ENCODE measurements at regions not wholly inside any gene's neighbourhood (a gene's known extent, or its start where the extent isn't known, plus 50 kb on each side); places are given as distances from the start of the nearest gene placed in this dataset.

DNA sequence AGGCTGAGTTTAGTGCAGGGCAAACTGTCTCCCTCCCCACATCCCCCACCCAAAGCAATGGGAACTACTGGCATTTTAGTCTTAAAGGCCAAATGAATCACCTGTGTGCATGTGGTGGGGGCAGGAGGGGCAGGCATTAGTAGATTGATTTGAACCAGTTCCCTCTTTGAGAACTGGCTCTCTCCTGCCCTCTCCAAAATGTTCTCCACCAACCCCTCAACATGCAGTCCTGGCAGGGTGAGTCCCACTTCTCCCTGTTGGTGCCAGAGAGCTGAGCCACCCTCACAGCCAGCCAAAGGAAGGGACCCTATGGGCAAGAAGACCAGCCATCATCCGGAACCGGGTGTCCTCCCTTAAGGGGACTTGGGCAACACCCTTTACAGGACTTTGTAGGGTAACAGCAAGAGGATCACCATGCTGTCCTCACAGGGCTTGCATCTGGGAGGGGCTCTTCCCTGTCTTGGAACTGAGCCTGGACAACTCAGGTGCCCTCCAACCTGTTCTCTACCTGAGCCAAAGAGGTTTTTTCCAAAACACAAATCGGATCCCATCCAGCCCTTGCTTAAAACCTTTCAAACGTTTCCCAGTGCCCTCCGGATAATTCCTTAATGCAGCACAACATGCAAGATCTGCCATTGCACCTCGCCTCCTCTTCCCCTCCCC lies 80.6 kb downstream of the MRPL14 start:
- Mint-ChIP-seq H3K27ac (no peak overlapping the region), H3K4me1 (peaks cover 3% of the 10 kb centered on the region), H3K36me3 (ENCODE audit: low read depth) (no peaks in the 10 kb centered on the region), H3K4me3 (no peak overlapping the region), H3K27me3 (peaks cover 17% of the 10 kb centered on the region)
- no peak for ATAC-seq
- no peaks in the 10 kb centered on the region for H3K9me3 ChIP-seq (ENCODE audit: control insufficient read depth, low read length, poor library complexity, severe bottlenecking)
- DNase-seq, result no peak

DNA sequence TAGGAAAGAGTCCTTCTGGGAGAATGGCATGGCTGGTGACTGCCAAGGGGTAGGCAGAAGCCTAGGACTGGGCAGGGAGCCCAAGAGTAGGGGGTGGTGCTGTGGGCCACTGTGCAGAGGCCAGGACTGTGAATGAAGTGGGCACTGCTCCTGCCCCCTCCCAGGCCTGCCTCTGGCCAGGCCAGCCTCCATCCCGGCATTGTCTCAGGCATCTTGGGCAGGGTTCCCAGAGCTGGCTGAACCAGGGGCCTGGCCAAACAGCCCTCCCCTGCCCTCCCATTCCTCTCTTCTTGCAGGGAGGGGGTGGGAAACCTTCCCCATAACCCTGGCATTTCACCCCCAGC lies 81.6 kb downstream of the MRPL14 start:
- no peak for ATAC-seq

DNA sequence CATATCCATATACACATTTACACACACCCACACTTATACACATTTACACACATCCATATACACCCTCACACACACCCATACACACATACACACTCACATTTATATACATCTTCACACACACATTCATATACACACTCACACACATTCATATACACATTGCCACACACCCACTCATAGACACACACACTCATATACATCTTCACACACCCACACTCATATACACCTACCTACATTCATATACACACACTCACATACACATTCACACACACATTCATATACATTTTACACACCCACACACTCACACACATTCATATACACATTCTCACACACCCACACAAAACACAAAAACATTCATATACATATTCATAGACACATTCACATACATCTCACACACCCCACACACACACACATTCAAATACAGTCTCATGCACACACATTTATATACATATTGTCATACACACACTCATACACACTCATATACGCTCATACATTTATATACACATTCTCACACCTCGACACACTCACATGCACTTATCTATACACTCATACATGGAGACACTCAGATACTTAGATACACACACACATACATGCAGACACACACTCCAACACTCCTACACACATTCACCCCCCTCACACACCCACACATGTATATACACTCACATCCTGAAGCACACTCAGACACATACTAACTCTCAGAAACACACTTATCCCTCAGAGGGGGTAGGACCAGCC lies 82.1 kb downstream of the MRPL14 start:
- DNase-seq (no peak), ATAC-seq (no peak)
- peaks cover 3% of the 10 kb centered on the region for H3K4me1 Mint-ChIP-seq
- no peak overlapping the region for H3K4me3 Mint-ChIP-seq
- no peaks in the 10 kb centered on the region for H3K9me3 ChIP-seq (ENCODE audit: control insufficient read depth, low read length, poor library complexity, severe bottlenecking)
- H3K27me3 Mint-ChIP-seq, result peaks cover 17% of the 10 kb centered on the region
- no peaks in the 10 kb centered on the region for H3K36me3 Mint-ChIP-seq (ENCODE audit: low read depth)
- no peak overlapping the region for H3K27ac Mint-ChIP-seq

More for the DNA sequence above, 81.6 kb downstream of the MRPL14 start:
- DNase-seq, result no peak
- peaks cover 3% of the 10 kb centered on the region for H3K4me1 Mint-ChIP-seq
- H3K9me3 ChIP-seq (ENCODE audit: control insufficient read depth, low read length, poor library complexity, severe bottlenecking), result no peaks in the 10 kb centered on the region
- peaks cover 17% of the 10 kb centered on the region for H3K27me3 Mint-ChIP-seq
- H3K36me3 Mint-ChIP-seq (ENCODE audit: low read depth), result no peaks in the 10 kb centered on the region
- H3K27ac Mint-ChIP-seq, result no peak overlapping the region
- no peak overlapping the region for H3K4me3 Mint-ChIP-seq

DNA sequence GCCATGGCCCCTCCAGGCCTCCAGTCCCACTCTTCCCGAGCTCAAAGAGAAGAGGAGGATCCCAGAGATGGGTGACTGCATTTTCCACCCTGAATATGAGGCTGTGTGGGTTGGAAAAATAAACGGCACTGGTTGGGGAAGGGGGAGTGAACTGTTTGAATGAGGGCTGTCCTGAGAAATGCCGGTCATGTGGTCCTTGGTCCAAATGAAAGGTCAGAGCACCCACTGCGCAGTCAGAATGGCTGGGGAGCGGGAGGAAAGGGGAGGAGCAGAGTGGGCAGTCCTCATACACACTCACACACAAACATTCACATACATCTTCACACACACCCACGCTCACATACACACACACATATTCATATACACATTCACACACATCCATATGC lies 83.1 kb downstream of the MRPL14 start:
- no peaks in the 10 kb centered on the region for H3K9me3 ChIP-seq (ENCODE audit: control insufficient read depth, low read length, poor library complexity, severe bottlenecking)
- no peak for ATAC-seq
- no peak for DNase-seq
- Mint-ChIP-seq H3K27me3 (peaks cover 11% of the 10 kb centered on the region), H3K27ac (no peak overlapping the region), H3K36me3 (ENCODE audit: low read depth) (no peaks in the 10 kb centered on the region), H3K4me1 (peaks cover 2% of the 10 kb centered on the region), H3K4me3 (no peak overlapping the region)

DNA sequence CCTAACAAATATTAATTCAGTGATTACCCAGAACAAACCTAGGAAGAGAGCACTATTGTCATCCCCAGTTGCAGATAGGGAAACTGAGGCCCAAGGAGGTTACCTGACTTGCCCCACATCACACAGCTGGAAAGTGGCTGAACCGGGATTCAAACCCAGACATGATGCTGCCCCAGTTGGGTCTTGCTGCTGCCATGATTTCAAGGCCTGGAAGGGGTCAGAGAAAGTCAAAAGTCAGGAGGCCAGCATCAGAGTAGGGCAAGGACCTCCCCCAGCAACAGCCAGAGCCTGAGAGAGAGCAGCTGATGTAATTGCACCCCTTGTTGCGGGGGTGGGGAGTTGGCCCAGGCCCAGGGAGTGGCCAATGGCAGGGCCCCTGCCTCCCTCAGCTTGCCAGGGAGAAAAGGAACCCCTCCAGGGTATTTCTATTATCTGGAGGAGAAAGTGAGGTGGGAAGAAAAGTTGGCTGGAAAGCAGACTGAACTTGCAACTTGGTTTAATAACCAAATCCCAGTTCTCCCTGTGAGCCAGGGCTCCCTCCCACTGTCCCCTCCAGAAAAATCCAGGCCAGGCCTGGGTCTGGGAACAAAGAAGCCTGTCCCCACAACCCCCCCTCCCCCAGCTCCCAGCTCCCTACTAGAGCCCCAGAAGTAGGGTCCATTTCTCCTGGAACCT lies 83.6 kb downstream of the MRPL14 start:
- no peak for DNase-seq
- peaks cover 12% of the 10 kb centered on the region for H3K27me3 Mint-ChIP-seq
- no peak overlapping the region for H3K27ac Mint-ChIP-seq
- ATAC-seq, result no peak
- H3K9me3 ChIP-seq (ENCODE audit: control insufficient read depth, low read length, poor library complexity, severe bottlenecking), result no peaks in the 10 kb centered on the region
- no peak overlapping the region for H3K4me3 Mint-ChIP-seq
- H3K36me3 Mint-ChIP-seq (ENCODE audit: low read depth), result no peaks in the 10 kb centered on the region
- peaks cover 3% of the 10 kb centered on the region for H3K4me1 Mint-ChIP-seq

DNA sequence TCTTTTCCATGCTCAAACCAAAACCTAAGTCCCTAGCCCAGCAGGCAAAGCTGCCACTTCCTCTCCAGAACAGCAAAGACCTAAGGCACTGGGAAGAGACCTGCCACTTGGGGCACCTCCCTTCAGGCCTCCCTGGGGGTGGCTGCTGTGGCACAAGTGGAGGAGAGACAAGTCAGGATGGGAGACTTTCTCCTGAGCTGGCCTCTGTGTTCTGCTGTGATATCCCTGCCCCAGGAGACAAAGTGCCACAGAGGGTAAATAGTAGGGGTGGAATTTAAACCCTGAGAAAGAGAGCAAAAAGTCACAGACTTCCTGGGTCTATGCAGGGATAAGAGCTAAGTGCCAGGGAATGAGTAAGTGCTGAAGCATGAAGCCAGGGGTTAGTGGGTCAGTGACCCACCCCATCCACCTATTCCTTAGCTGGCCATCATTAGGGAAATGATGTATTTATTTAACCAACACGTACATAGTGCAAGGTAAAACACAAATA lies 84.2 kb downstream of the MRPL14 start:
- H3K9me3 ChIP-seq (ENCODE audit: control insufficient read depth, low read length, poor library complexity, severe bottlenecking), result no peaks in the 10 kb centered on the region
- Mint-ChIP-seq H3K4me1 (peaks cover 3% of the 10 kb centered on the region), H3K27ac (no peak overlapping the region), H3K27me3 (peaks cover 14% of the 10 kb centered on the region), H3K36me3 (ENCODE audit: low read depth) (no peaks in the 10 kb centered on the region), H3K4me3 (no peak overlapping the region)
- DNase-seq (no peak), ATAC-seq (no peak)

DNA sequence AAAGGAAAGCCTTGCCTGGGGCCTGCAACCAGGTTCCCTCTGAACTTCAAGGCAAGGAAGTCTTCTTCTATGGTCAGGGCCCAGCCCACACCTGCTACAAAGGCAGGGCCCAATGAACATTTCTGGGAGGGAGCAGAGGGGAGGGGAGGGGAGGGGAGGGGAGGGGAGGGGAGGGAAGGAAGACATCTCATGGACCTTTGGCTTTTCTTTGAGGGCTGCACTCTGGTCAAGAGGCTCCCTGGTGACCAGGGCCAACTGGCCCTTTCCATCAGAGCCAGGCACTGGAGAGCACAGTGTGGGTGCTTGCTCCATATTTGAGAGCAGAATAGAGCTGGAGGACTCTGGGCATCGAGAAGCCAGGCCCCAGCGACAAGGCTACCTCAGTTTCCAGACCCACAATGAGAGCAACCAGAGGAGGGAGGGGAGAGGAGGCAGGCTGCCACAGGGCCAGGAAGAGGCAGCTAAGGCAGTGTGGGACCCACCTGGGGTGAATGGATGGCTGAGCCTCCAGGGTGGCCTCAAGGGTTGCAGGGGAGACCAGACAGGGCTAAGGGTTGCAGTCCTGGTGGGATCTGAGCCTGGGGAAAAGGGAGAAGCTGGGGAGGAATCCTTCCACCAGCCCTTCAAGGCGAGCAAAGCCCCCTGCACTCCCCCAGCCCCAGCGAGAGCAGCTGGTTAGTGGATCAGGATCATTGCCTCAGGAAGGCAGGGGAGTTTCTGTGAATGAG lies 84.8 kb downstream of the MRPL14 start:
- ATAC-seq (no peak), DNase-seq (no peak)
- Mint-ChIP-seq H3K27me3 (peaks cover 16% of the 10 kb centered on the region), H3K4me3 (no peak overlapping the region), H3K27ac (no peak overlapping the region), H3K36me3 (ENCODE audit: low read depth) (no peaks in the 10 kb centered on the region), H3K4me1 (peaks cover 3% of the 10 kb centered on the region)
- no peaks in the 10 kb centered on the region for H3K9me3 ChIP-seq (ENCODE audit: control insufficient read depth, low read length, poor library complexity, severe bottlenecking)

DNA sequence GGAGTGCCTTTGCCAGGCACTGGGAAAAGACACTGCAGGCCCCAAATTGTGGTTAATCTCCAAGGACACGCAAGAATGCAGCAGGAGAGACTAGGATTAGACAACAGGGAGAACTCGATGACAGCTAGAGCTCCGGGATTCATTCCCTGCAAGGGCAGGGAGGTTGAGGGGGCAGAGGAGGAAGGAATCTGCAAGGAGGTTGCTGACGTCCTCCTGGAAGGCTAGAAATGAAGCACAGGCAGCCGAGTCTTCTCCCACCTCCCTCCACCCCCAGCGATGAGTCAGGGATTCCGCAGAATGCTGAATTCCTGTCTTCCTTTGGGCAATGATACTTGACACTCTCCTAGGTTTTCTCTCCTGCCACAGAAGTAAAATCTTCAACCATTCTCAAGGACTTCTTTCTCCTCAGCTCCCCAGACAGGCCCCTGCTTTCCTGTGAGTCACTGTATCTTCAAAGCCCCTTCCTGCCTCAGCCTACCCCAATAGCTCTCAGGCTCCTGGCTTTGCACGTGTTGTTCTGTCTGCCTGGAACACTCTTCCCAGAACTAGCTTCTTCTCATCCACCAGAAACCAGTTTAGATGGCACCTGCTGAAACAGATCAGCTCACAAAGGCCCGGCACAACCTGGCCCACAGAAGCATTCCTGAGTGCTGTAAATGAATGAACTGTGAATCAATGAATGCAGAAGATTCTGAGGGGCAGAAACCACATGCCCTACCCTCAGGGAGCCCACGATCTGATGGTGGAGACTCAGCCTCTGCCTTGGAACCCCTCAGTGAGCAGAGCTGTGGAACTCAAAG lies 85.6 kb downstream of the MRPL14 start:
- H3K27me3 Mint-ChIP-seq, result peaks cover 12% of the 10 kb centered on the region
- peaks cover 3% of the 10 kb centered on the region for H3K4me1 Mint-ChIP-seq
- DNase-seq (no peak), ATAC-seq (no peak)
- H3K4me3 Mint-ChIP-seq, result no peak overlapping the region
- no peak overlapping the region for H3K27ac Mint-ChIP-seq
- H3K9me3 ChIP-seq (ENCODE audit: control insufficient read depth, low read length, poor library complexity, severe bottlenecking), result no peaks in the 10 kb centered on the region
- H3K36me3 Mint-ChIP-seq (ENCODE audit: low read depth), result no peaks in the 10 kb centered on the region

DNA sequence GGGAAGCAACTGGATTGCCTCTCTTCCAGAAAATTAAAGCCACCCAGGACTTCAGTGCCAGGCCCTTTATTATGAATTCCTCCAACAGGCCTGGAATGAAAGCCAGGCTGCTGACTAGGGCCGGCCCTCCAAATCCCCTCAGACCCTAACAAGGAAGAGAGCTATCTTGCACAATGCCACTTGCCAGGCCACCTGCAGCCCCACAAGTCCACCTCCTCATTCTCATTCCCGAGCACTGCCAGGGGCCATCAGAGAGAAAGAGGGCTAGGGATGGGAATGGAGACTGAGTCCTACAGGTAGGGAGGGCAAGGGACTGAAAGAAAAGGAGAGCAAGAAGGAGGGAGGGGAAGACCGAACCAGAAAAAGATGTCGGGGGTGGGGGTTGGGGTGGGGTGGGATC lies 86.5 kb downstream of the MRPL14 start:
- no peak overlapping the region for H3K4me3 Mint-ChIP-seq
- no peak overlapping the region for H3K27ac Mint-ChIP-seq
- DNase-seq, result no peak
- peaks cover 4% of the 10 kb centered on the region for H3K4me1 Mint-ChIP-seq
- ATAC-seq, result no peak
- H3K36me3 Mint-ChIP-seq (ENCODE audit: low read depth), result no peaks in the 10 kb centered on the region
- peaks cover 21% of the 10 kb centered on the region for H3K27me3 Mint-ChIP-seq
- H3K9me3 ChIP-seq (ENCODE audit: control insufficient read depth, low read length, poor library complexity, severe bottlenecking), result no peaks in the 10 kb centered on the region

DNA sequence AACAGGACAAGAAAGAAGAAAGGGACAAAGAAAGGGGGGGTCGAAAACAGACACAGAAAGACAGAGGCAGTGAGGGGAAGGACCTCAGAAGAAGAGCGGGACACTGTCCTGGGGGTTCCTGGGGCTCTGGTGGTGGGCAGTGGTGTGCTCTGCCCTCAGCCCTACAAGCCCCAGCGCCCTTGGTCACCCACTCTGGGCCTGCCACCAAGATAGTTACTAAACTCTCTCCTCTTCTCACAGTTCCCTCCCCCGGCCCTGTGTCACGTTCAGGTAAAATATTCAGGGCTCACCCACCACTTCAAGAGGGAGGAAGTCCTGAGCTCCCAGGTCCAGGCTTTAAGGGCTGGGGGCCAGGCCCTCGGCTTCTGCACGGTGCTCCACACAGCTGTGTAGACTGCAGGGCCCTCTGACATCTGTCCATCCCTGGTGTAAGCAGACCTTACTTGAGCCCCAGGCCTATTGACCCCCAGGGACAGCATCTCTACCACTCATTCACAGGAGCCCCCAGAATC lies 87.4 kb downstream of the MRPL14 start:
- H3K27ac Mint-ChIP-seq, result no peak overlapping the region
- H3K27me3 Mint-ChIP-seq, result peaks cover 28% of the 10 kb centered on the region
- DNase-seq, result no peak
- H3K4me3 Mint-ChIP-seq, result no peak overlapping the region
- H3K9me3 ChIP-seq (ENCODE audit: control insufficient read depth, low read length, poor library complexity, severe bottlenecking), result no peaks in the 10 kb centered on the region
- peaks cover 7% of the 10 kb centered on the region for H3K4me1 Mint-ChIP-seq
- H3K36me3 Mint-ChIP-seq (ENCODE audit: low read depth), result no peaks in the 10 kb centered on the region
- no peak for ATAC-seq

DNA sequence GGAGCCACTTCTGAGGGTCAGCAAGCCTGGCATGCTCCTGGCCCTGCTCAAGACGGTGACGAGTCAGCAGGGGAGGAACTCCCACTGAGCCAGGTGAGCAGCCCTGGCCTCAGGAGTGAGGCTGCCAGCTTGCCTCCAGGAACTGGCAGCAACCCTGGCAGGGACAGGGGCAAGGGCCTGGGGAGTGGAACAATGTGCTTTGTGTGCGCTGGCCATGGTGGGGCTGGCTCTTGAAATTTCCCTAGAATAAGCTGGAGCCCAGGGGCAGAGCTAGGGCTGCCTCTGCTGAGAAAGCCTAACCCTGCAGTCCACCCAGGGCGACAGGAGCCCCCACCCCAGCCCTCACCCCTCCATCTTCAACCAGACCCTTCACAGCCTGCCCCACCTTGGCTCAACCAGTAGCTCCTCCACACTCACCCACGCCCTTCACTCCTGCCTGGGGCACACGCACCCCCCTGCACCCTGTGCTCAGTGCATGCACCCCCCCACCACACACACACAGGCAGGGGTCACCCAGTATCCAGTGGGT lies 88.0 kb downstream of the MRPL14 start:
- DNase-seq (no peak), ATAC-seq (no peak)
- peaks cover 7% of the 10 kb centered on the region for H3K4me1 Mint-ChIP-seq
- no peaks in the 10 kb centered on the region for H3K9me3 ChIP-seq (ENCODE audit: control insufficient read depth, low read length, poor library complexity, severe bottlenecking)
- no peak overlapping the region for H3K4me3 Mint-ChIP-seq
- H3K27ac Mint-ChIP-seq, result no peak overlapping the region
- H3K36me3 Mint-ChIP-seq (ENCODE audit: low read depth), result no peaks in the 10 kb centered on the region
- H3K27me3 Mint-ChIP-seq, result peaks cover 31% of the 10 kb centered on the region

DNA sequence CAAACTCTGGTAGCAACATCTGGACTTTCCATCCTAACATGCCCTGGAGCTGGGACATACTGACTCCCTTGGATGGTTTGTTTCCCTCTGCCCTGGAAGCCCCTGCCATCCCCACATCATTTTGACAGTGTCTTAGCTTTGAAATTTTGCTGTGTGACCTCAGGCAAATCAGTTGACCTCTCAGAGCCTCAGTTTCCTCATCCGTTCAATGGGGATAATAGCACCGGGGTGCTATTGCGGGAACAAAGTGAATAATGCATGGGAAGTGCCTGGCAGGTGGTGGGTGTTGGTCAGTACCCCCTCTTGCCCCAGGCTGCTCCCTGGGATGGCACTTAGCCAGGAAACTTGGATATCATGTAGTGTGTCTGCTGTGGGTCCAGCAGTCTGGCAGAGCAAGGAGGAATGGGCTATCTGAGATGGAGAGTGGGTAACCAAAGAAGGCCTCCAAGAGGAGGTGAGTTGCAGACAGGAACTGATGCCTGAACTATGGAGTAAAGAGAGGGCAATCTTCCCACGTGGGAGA lies 88.6 kb downstream of the MRPL14 start:
- H3K9me3 ChIP-seq (ENCODE audit: control insufficient read depth, low read length, poor library complexity, severe bottlenecking), result no peaks in the 10 kb centered on the region
- Mint-ChIP-seq H3K4me3 (no peak overlapping the region), H3K27ac (no peak overlapping the region), H3K27me3 (peaks cover 31% of the 10 kb centered on the region), H3K36me3 (ENCODE audit: low read depth) (no peaks in the 10 kb centered on the region), H3K4me1 (peaks cover 7% of the 10 kb centered on the region)
- no peak for DNase-seq
- no peak for ATAC-seq
